IMR-90 (cell line): ENCODE measurements at regions not wholly inside any gene's neighbourhood (a gene's known extent, or its start where the extent isn't known, plus 50 kb on each side); places are given as distances from the start of the nearest gene placed in this dataset.

Source experiments
- ATAC-seq: fragments of 200-7000 bp; cut with Tn5 transposase; 2 replicates; pipeline ENCODE4 v1.9.1; 2020; ENCODE audit warnings: low read depth, mild to moderate bottlenecking, moderate library complexity
- BruUV-seq: library from RNA; stranded (reverse); fragments of 400-500 nt; replicated peaks from 2 replicates; lab custom pipeline; 2021; lab: Mats Ljungman, UMichigan
- CTCF ChIA-PET: fragments of 300-600 bp; formaldehyde crosslinking; extraction: SDS; loops from one replicate; lab custom pipeline; 2021; ENCODE audit warnings: antibody characterized with exemption; lab: Yijun Ruan, JAX
- POLR2A ChIA-PET: fragments of 300-600 bp; sonication (Branson Sonifier 250); formaldehyde crosslinking; loops from one replicate; lab custom pipeline; 2022; ENCODE audit warnings: antibody characterized with exemption; ENCODE audit not compliant: unreplicated experiment; lab: Charles Lee
- DNase-seq: peaks from one replicate; pipeline ENCODE4 v3.0.0; 2013
- H2AFZ ChIP-seq: replicated peaks from 2 replicates; pipeline ENCODE3; 2013; ENCODE audit warnings: low read length, mild to moderate bottlenecking; ENCODE audit not compliant: poor library complexity
- H2AK5ac ChIP-seq: 2 replicates; pipeline ENCODE4 v1.6.1; 2013; ENCODE audit warnings: low read depth, low read length, inconsistent platforms
- H2AK9ac ChIP-seq: replicated peaks from 2 replicates; pipeline ENCODE3; 2013; ENCODE audit warnings: mild to moderate bottlenecking, low read depth, low read length, moderate library complexity; ENCODE audit not compliant: poor library complexity
- H2BK120ac ChIP-seq: 2 replicates; pipeline ENCODE4 v1.6.1; 2013; ENCODE audit warnings: low read depth, low read length, inconsistent platforms
- H2BK15ac ChIP-seq: 3 replicates; pipeline ENCODE4 v1.6.1; 2013; ENCODE audit warnings: low read depth, low read length, inconsistent platforms
- H2BK20ac ChIP-seq: 2 replicates; pipeline ENCODE4 v1.6.1; 2013; ENCODE audit warnings: low read depth, mild to moderate bottlenecking, inconsistent platforms, low read length, moderate library complexity
- H2BK5ac ChIP-seq: 2 replicates; pipeline ENCODE4 v1.6.1; 2013; ENCODE audit warnings: mild to moderate bottlenecking, low read depth, low read length, inconsistent platforms; ENCODE audit not compliant: poor library complexity, severe bottlenecking
- H3K14ac ChIP-seq: replicated peaks from 2 replicates; pipeline ENCODE4 v1.6.1; 2013; ENCODE audit warnings: low read depth, low read length, inconsistent platforms
- H3K18ac ChIP-seq: 2 replicates; pipeline ENCODE4 v1.6.1; 2013; ENCODE audit warnings: low read depth, low read length, control low read depth
- H3K23ac ChIP-seq: 2 replicates; pipeline ENCODE4 v1.6.1; 2013; ENCODE audit warnings: low read depth, low read length, inconsistent platforms
- H3K27ac ChIP-seq: 2 replicates; pipeline ENCODE4 v1.5.1; 2013; ENCODE audit warnings: mild to moderate bottlenecking, control low read depth, low read length; ENCODE audit not compliant: insufficient read depth
- H3K27me3 ChIP-seq: 2 replicates; pipeline ENCODE4 v1.6.1; 2013; ENCODE audit warnings: low read length; ENCODE audit not compliant: control insufficient read depth, insufficient read depth
- H3K36me3 ChIP-seq: 2 replicates; pipeline ENCODE4 v1.6.1; 2013; ENCODE audit warnings: low read length, mixed read lengths; ENCODE audit not compliant: control insufficient read depth, insufficient read depth
- H3K4ac ChIP-seq: 2 replicates; pipeline ENCODE4 v1.6.1; 2013; ENCODE audit warnings: low read depth, low read length, inconsistent platforms
- H3K4me1 ChIP-seq: 2 replicates; pipeline ENCODE4 v1.6.1; 2013; ENCODE audit warnings: low read length, mixed read lengths; ENCODE audit not compliant: control insufficient read depth, insufficient read depth
- H3K4me2 ChIP-seq: 2 replicates; pipeline ENCODE4 v1.6.1; 2013; ENCODE audit warnings: low read depth, mild to moderate bottlenecking, control low read depth, low read length, moderate library complexity
- H3K4me3 ChIP-seq: 2 replicates; pipeline ENCODE4 v1.5.1; 2013; ENCODE audit warnings: low read depth, mild to moderate bottlenecking, control low read depth, low read length, moderate library complexity; ENCODE audit not compliant: insufficient read depth
- H3K56ac ChIP-seq: 2 replicates; pipeline ENCODE4 v1.6.1; 2013; ENCODE audit warnings: low read length, inconsistent platforms; ENCODE audit not compliant: insufficient read depth; ENCODE audit errors: extremely low read depth
- H3K79me1 ChIP-seq, 2 experiments: 2 replicates each; pipeline ENCODE4 v1.6.1; 2013; ENCODE audit warnings: low read length in 2 of 2, inconsistent platforms in 1 of 2, low read depth in 1 of 2
- H3K9ac ChIP-seq: 2 replicates; pipeline ENCODE4 v1.6.1; 2013; ENCODE audit warnings: low read depth, low read length, control low read depth
- H3K9me1 ChIP-seq: 2 replicates; pipeline ENCODE4 v1.6.1; 2013; ENCODE audit warnings: low read length, inconsistent platforms; ENCODE audit not compliant: insufficient read depth
- H3K9me3 ChIP-seq: 2 replicates; pipeline ENCODE4 v1.6.1; 2013; ENCODE audit warnings: low read length; ENCODE audit not compliant: control insufficient read depth, insufficient read depth
- H4K20me1 ChIP-seq: 2 replicates; pipeline ENCODE4 v1.6.1; 2013; ENCODE audit warnings: low read length, inconsistent platforms; ENCODE audit not compliant: insufficient read depth
- H4K5ac ChIP-seq: 2 replicates; pipeline ENCODE4 v1.6.1; 2013; ENCODE audit warnings: mild to moderate bottlenecking, low read depth, low read length, control low read depth
- H4K8ac ChIP-seq, 2 experiments: 2 replicates each; pipeline ENCODE4 v1.6.1; 2013; ENCODE audit warnings: low read depth in 2 of 2, low read length in 2 of 2, control low read depth in 1 of 2, inconsistent platforms in 1 of 2
- H4K91ac ChIP-seq: 2 replicates; pipeline ENCODE4 v1.6.1; 2013; ENCODE audit warnings: low read depth, low read length, inconsistent platforms; ENCODE audit not compliant: insufficient read depth
- CEBPB ChIP-seq: IDR thresholded peaks from 2 replicates; pipeline ENCODE4 v1.6.1; 2012; ENCODE audit warnings: low read depth, low read length, improper control_type of control experiment
- CTCF ChIP-seq: conservative IDR thresholded peaks from 2 replicates; pipeline ENCODE4 v1.5.1; 2012; ENCODE audit warnings: mild to moderate bottlenecking, low read depth, low read length, improper control_type of control experiment
- ELK1 ChIP-seq: fragments of 150-350 bp; IDR thresholded peaks from 2 replicates; pipeline ENCODE4 v1.6.1; 2016; ENCODE audit warnings: low read depth, mild to moderate bottlenecking, low read length, moderate library complexity, borderline replicate concordance
- MAFK ChIP-seq: IDR thresholded peaks from 2 replicates; pipeline ENCODE4 v1.6.1; 2012; ENCODE audit warnings: low read depth, low read length, improper control_type of control experiment
- MAZ ChIP-seq: IDR thresholded peaks from 2 replicates; pipeline ENCODE4 v1.6.1; 2012; ENCODE audit warnings: low read depth, mild to moderate bottlenecking, low read length, improper control_type of control experiment, moderate library complexity, borderline replicate concordance
- MXI1 ChIP-seq: IDR thresholded peaks from 2 replicates; pipeline ENCODE4 v1.6.1; 2012; ENCODE audit warnings: low read depth, mild to moderate bottlenecking, low read length, moderate library complexity, borderline replicate concordance
- NFE2L2 ChIP-seq: fragments of 150-350 bp; IDR thresholded peaks from 2 replicates; pipeline ENCODE4 v1.6.1; 2016; ENCODE audit warnings: low read depth, mild to moderate bottlenecking, low read length
- POLR2A ChIP-seq: IDR thresholded peaks from 2 replicates; pipeline ENCODE4 v1.6.1; 2012; ENCODE audit warnings: mild to moderate bottlenecking, low read depth, low read length
- RAD21 ChIP-seq: IDR thresholded peaks from 2 replicates; pipeline ENCODE4 v1.6.1; 2012; ENCODE audit warnings: low read length, improper control_type of control experiment
- RFX5 ChIP-seq: IDR thresholded peaks from 2 replicates; pipeline ENCODE4 v1.8.0; 2012; ENCODE audit warnings: low read depth, mild to moderate bottlenecking, low read length, moderate library complexity
- SMC3 ChIP-seq: fragments of 150-350 bp; IDR thresholded peaks from 2 replicates; pipeline ENCODE4 v1.6.1; 2016; ENCODE audit warnings: low read depth, mild to moderate bottlenecking, antibody characterized with exemption, low read length, moderate library complexity
- dilution Hi-C: fragments of 300-500 bp; cut with HindIII; formaldehyde crosslinking; loops from one replicate; pipeline ENCODE4 v1.14.3; 2018; ENCODE audit warnings: low sequenced_read_pairs; ENCODE audit not compliant: unreplicated experiment
- in situ Hi-C: fragments of 300-500 bp; cut with MboI; formaldehyde crosslinking; loops from 3 replicates; pipeline ENCODE4 v1.14.3; 2019; ENCODE audit warnings: low sequenced_read_pairs, inconsistent platforms, mixed read lengths
- intact Hi-C: fragments of 100-400 bp; cut with micrococcal nuclease; formaldehyde crosslinking; loops from 2 replicates; pipeline ENCODE4 v1.10.0; 2022

GRCh38 chr12:74415633-74416032, 122.0 kb upstream of the ATXN7L3B start:
- no peak overlapping the region for H4K8ac ChIP-seq
- H2BK5ac ChIP-seq: no peak overlapping the region
- H3K4me1 ChIP-seq: no peaks in the 10 kb centered on the region
- no peak overlapping the region for H4K5ac ChIP-seq
- no peak overlapping the region for H3K4me3 ChIP-seq
- no peaks in the 10 kb centered on the region for H3K9me3 ChIP-seq
- no peak overlapping the region for H2AK5ac ChIP-seq
- no peak overlapping the region for H3K14ac ChIP-seq
- no peak overlapping the region for H2BK20ac ChIP-seq
- ChIA-PET POLR2A (no interaction called here), CTCF (interaction anchor here (0.7 kb wide), 1 partner anchor 1666 kb away, joined by 3 read pairs; no protein-coding TSS in a partner anchor)
- no peak overlapping the region for H2AFZ ChIP-seq
- no peak overlapping the region for H3K18ac ChIP-seq
- H3K9ac ChIP-seq: no peak overlapping the region
- H3K27ac ChIP-seq: no peak overlapping the region
- intact Hi-C loops (no loop called here), dilution Hi-C loops (no loop called here), in situ Hi-C loops (no loop called here)
- no peaks in the 10 kb centered on the region for H3K9me1 ChIP-seq
- H3K4me2 ChIP-seq: no peak overlapping the region
- H3K36me3 ChIP-seq: no peaks in the 10 kb centered on the region
- no peaks in the 10 kb centered on the region for H3K27me3 ChIP-seq
- ATAC-seq: no peak
- DNase-seq: peak; percentile 17
- H3K4ac ChIP-seq: no peak overlapping the region
- H2AK9ac ChIP-seq: no peak overlapping the region
- H4K91ac ChIP-seq: no peak overlapping the region
- no peak for TF ChIP-seq MAFK
- no peak for TF ChIP-seq RFX5
- no peak for TF ChIP-seq POLR2A
- no peak for TF ChIP-seq MXI1
- TF ChIP-seq MAZ: no peak
- TF ChIP-seq SMC3: peak; percentile 21; the same call in 1 of the 2 replicates
- no peak for TF ChIP-seq CEBPB
- no peak for TF ChIP-seq ELK1
- TF ChIP-seq RAD21: peak; percentile 40; the same call in 1 of the 2 replicates
- TF ChIP-seq NFE2L2: no peak
- peak; percentile 36 for TF ChIP-seq CTCF
- no peaks in the 10 kb centered on the region for H4K20me1 ChIP-seq
- H3K79me1 ChIP-seq: no peaks in the 10 kb centered on the region
- H3K23ac ChIP-seq: no peak overlapping the region
- H2BK15ac ChIP-seq: no peak overlapping the region
- H3K56ac ChIP-seq: no peak overlapping the region
- no TSS peak for BruUV-seq
- no peak overlapping the region for H2BK120ac ChIP-seq
